Body of pancreas (tissue), 4 donors: ENCODE measurements at regions not wholly inside any gene's neighbourhood (a gene's known extent, or its start where the extent isn't known, plus 50 kb on each side); places are given as distances from the start of the nearest gene placed in this dataset.

Source experiments
- CTCF ChIP-seq, 7 experiments: fragments of 450-650 bp in 4 of 7; fragments of 200-600 bp in 3 of 7; sonication (generic) in 3 of 7; IDR thresholded peaks; one replicate each; pipeline ENCODE4 v1.5.1; 2016 to 2019; ENCODE audit warnings: antibody characterized with exemption in 7 of 7
- POLR2A ChIP-seq, 3 donors: fragments of 450-650 bp; IDR thresholded peaks; one replicate each; pipeline ENCODE4 v1.6.1; 2016; ENCODE audit warnings: antibody characterized with exemption in 3 of 3, mild to moderate bottlenecking in 2 of 3

- TF ChIP-seq POLR2A (IDR thresholded peaks at IDR 0.05) (no peak), CTCF (IDR thresholded peaks at IDR 0.05) (no peak)
Measured at GRCh38 chr15:96406701-96407100, 76.2 kb downstream of the NR2F2 start.
